ENCODE measurements at regions not wholly inside any gene's neighbourhood (a gene's known extent, or its start where the extent isn't known, plus 50 kb on each side); places are given as distances from the start of the nearest gene placed in this dataset.

DNA sequence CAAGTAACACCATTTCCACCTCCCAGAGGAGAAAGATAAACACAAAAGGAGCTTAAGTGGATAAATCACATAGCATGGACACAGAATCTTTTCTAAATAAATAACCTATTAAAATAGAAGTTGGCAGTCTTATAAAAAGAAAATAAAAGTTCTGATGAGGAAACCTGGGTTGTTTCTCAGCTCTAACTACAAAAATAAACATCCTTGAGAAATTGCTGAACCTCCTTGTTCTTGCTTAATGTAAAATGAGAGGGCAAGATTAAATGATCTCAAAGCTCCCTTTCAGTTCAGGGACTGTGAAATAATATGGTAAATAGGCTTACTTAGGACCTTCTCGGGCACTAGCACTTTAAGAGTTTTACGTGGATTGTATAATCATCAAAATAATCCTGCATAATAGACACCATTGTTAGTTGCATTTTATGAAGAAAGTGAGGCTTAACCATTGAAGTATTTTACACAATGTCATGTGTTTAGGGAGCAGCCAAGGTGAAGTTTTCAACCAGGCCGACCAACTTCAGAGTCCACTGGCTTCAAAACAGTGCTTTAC, 214.0 kb upstream of the NOVA1 start:
- TF ChIP-seq POLR2A (IDR thresholded peaks at IDR 0.05; ENCODE audit: extremely low read depth, insufficient read length) (no peak), MYC (IDR thresholded peaks at IDR 0.05; ENCODE audit: low read depth, low read length) (no peak)
- TF ChIP-seq, protein P1, sequence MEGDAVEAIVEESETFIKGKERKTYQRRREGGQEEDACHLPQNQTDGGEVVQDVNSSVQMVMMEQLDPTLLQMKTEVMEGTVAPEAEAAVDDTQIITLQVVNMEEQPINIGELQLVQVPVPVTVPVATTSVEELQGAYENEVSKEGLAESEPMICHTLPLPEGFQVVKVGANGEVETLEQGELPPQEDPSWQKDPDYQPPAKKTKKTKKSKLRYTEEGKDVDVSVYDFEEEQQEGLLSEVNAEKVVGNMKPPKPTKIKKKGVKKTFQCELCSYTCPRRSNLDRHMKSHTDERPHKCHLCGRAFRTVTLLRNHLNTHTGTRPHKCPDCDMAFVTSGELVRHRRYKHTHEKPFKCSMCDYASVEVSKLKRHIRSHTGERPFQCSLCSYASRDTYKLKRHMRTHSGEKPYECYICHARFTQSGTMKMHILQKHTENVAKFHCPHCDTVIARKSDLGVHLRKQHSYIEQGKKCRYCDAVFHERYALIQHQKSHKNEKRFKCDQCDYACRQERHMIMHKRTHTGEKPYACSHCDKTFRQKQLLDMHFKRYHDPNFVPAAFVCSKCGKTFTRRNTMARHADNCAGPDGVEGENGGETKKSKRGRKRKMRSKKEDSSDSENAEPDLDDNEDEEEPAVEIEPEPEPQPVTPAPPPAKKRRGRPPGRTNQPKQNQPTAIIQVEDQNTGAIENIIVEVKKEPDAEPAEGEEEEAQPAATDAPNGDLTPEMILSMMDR (IDR thresholded peaks at IDR 0.05; ENCODE audit: low read depth, low read length) = no peak
- TF ChIP-seq, protein P2, sequence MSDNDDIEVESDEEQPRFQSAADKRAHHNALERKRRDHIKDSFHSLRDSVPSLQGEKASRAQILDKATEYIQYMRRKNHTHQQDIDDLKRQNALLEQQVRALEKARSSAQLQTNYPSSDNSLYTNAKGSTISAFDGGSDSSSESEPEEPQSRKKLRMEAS (IDR thresholded peaks at IDR 0.05; ENCODE audit: low read depth, low read length) = no peak
- DNase-seq (ENCODE audit: low read depth) = no peak
- no peak overlapping the region for H3K4me3 ChIP-seq (ENCODE audit: low read depth, low read length)

DNA sequence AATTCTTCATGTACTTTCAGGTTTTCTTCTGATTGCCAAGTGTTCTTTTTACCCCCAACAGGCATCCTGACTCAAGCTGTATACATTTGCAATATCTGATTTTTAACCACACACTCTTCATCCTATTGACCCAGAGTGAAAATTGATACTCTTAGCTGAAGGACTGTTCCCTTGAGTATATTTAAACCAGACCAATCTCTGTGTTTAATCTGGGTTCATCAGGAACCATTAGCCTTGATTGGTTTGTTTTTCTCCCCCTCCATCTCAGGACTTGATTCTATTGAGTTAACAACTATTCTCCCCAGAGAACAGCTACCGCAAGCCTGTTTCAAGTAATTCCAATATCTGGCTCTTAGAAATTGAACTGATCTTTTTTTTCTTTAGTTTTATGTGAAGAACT, 222.3 kb upstream of the NOVA1 start:
- TF ChIP-seq, protein P1 (IDR thresholded peaks at IDR 0.05; ENCODE audit: low read depth, low read length) = no peak
- TF ChIP-seq, protein P2 (IDR thresholded peaks at IDR 0.05; ENCODE audit: low read depth, low read length) = no peak
- TF ChIP-seq MYC (IDR thresholded peaks at IDR 0.05; ENCODE audit: low read depth, low read length) = no peak
- no peak for DNase-seq (ENCODE audit: low read depth)
- H3K4me3 ChIP-seq (ENCODE audit: low read depth, low read length) = no peak overlapping the region

DNA sequence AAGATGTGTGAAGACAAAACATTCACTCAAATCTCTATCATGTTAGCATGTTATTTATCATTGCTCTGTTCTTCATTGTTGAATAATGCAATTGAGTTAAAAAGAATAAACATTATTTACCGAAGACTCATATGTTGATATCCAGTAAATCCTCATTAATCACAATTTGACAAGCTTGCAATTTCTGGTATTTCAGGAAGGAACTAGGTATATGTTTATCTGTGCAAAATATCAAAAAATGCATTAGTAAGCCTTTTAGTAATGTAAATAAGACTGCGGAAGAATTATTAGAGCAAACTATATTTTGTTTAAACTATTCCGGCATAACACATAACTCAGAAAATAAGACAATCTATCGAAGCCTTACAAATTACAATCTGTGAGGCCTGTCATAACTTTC, 222.7 kb upstream of the NOVA1 start:
- DNase-seq (ENCODE audit: low read depth) = no peak
- no peak overlapping the region for H3K4me3 ChIP-seq (ENCODE audit: low read depth, low read length)
- TF ChIP-seq, protein P1 (IDR thresholded peaks at IDR 0.05; ENCODE audit: low read depth, low read length) = no peak
- TF ChIP-seq POLR2A (IDR thresholded peaks at IDR 0.05; ENCODE audit: extremely low read depth, insufficient read length) (no peak), MYC (IDR thresholded peaks at IDR 0.05; ENCODE audit: low read depth, low read length) (no peak)
- TF ChIP-seq, protein P2 (IDR thresholded peaks at IDR 0.05; ENCODE audit: low read depth, low read length) = no peak

DNA sequence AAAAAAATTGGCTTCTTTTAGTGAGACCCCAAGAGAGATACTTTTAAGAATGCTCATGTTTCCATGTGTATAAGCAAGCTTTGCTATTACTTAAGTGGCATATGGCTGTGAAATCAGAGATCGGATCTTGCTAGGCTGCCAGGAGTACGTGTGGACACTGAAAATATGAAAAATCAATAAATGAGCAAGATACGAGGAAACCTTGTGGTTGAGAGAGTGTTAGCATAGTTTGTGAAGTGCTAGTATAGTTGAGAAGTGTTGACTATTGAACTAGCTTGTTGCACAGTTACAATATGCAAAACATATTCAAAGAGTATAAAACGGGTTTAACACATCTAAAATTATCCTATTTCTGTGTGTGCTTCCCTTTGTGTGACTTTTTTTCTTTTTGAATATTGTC, 230.9 kb upstream of the NOVA1 start:
- no peak for TF ChIP-seq MYC (IDR thresholded peaks at IDR 0.05; ENCODE audit: low read depth, low read length)
- TF ChIP-seq, protein P1 (IDR thresholded peaks at IDR 0.05; ENCODE audit: low read depth, low read length) = no peak
- no peak for DNase-seq (ENCODE audit: low read depth)
- H3K4me3 ChIP-seq (ENCODE audit: low read depth, low read length) = no peak overlapping the region

DNA sequence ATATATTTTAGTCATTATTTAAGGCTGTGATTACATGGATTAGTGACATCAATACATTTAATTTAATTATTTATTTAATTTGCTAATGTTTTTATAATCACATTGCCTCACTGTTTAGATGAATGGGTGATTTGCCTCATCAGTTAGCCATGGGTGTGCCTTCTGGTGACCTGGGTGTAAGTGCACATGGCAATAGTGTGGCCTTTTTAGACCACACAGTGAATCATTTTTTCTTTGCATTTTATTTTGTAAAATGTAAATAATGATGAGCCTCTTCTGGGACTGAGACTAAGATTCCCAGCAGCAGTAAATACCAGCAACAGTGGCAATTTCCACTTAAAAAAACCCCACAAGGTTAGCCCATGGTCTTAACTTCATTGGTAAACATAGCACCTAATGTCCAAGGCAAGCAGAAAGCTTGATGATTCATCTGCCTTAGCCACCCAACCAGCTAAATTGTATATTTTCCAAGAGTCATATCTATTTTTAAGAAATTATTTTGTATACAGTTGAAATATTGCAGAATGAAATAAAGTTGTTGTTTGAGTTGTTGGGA, 235.9 kb upstream of the NOVA1 start:
- DNase-seq (ENCODE audit: low read depth) = no peak
- TF ChIP-seq, protein P2 (IDR thresholded peaks at IDR 0.05; ENCODE audit: low read depth, low read length) = no peak
- TF ChIP-seq POLR2A (IDR thresholded peaks at IDR 0.05; ENCODE audit: extremely low read depth, insufficient read length) (no peak), MYC (IDR thresholded peaks at IDR 0.05; ENCODE audit: low read depth, low read length) (no peak)
- TF ChIP-seq, protein P1 (IDR thresholded peaks at IDR 0.05; ENCODE audit: low read depth, low read length) = no peak
- no peak overlapping the region for H3K4me3 ChIP-seq (ENCODE audit: low read depth, low read length)
